H1 (cell line): ENCODE measurements at regions not wholly inside any gene's neighbourhood (a gene's known extent, or its start where the extent isn't known, plus 50 kb on each side); places are given as distances from the start of the nearest gene placed in this dataset.

Experiments
- CTCF ChIA-PET: fragments of 300-600 bp; sonication (Branson Sonifier 250); formaldehyde crosslinking; loops from one replicate; lab custom pipeline; 2021; ENCODE audit not compliant: partially characterized antibody; lab: Charles Lee
- POLR2A ChIA-PET: fragments of 300-600 bp; sonication (Branson Sonifier 250); formaldehyde crosslinking; loops from one replicate; lab custom pipeline; 2021; ENCODE audit warnings: inconsistent platforms; ENCODE audit not compliant: partially characterized antibody; lab: Charles Lee
- DNase-seq, 2 experiments: peaks; one replicate each; pipeline versions ENCODE4 v3.0.0 to v3.0.0-alpha.2; 2010 to 2022; ENCODE audit warnings: low spot score in 2 of 2, low read depth in 1 of 2, mixed read lengths in 1 of 2
- FAIRE-seq: peaks from 2 replicates; lab custom pipeline; 2011; peaks lifted over from hg19 to GRCh38; lab: Jason Lieb, UNC
- H2AFZ ChIP-seq: 2 replicates; pipeline ENCODE4 v1.8.1; 2012; ENCODE audit warnings: low read length, inconsistent platforms
- H2AK5ac ChIP-seq: 2 replicates; pipeline ENCODE4 v1.6.1; 2013; ENCODE audit warnings: low read depth, low read length
- H2BK120ac ChIP-seq: replicated peaks from 2 replicates; pipeline ENCODE3; 2013; ENCODE audit warnings: low read depth, low read length, inconsistent platforms
- H2BK12ac ChIP-seq: 2 replicates; pipeline ENCODE4 v1.6.1; 2013; ENCODE audit warnings: low read depth, low read length
- H2BK15ac ChIP-seq: 2 replicates; pipeline ENCODE4 v1.6.1; 2013; ENCODE audit warnings: low read length
- H2BK20ac ChIP-seq: 2 replicates; pipeline ENCODE4 v1.6.1; 2013; ENCODE audit warnings: low read length
- H2BK5ac ChIP-seq: 2 replicates; pipeline ENCODE4 v1.6.1; 2013; ENCODE audit warnings: low read depth, low read length
- H3K14ac ChIP-seq: 2 replicates; pipeline ENCODE4 v1.6.1; 2013; ENCODE audit warnings: inconsistent platforms; ENCODE audit not compliant: insufficient read length
- H3K18ac ChIP-seq: 2 replicates; pipeline ENCODE4 v1.6.1; 2013; ENCODE audit warnings: low read length; ENCODE audit errors: extremely low read depth
- H3K23ac ChIP-seq: 2 replicates; pipeline ENCODE4 v1.6.1; 2013; ENCODE audit warnings: inconsistent platforms; ENCODE audit not compliant: insufficient read length
- H3K23me2 ChIP-seq: 2 replicates; pipeline ENCODE4 v1.6.1; 2013; ENCODE audit warnings: low read depth, low read length
- H3K27ac ChIP-seq: 2 replicates; pipeline ENCODE4 v1.6.1; 2011; ENCODE audit warnings: low read depth, low read length, inconsistent platforms
- H3K27me3 ChIP-seq, 4 experiments: replicated peaks in 1 of 4; 1 replicate in 1 of 4; 2 replicates in 3 of 4; pipeline versions ENCODE4 v1.6.1 to v1.8.1; 2011 to 2013; ENCODE audit warnings: low read length in 3 of 4, mild to moderate bottlenecking in 3 of 4, inconsistent platforms in 2 of 4, mixed read lengths in 2 of 4, moderate library complexity in 1 of 4; ENCODE audit not compliant: control insufficient read depth in 3 of 4, insufficient read depth in 3 of 4; ENCODE audit errors: extremely low read depth in 1 of 4
- H3K36me3 ChIP-seq, 4 experiments: 2 replicates each; pipeline versions ENCODE4 v1.6.1 to v1.8.1; 2011 to 2013; ENCODE audit warnings: mild to moderate bottlenecking in 4 of 4, low read length in 3 of 4, moderate library complexity in 2 of 4, control low read depth in 1 of 4, inconsistent platforms in 1 of 4; ENCODE audit not compliant: insufficient read depth in 4 of 4, control insufficient read depth in 2 of 4
- H3K4ac ChIP-seq: replicated peaks from 2 replicates; pipeline ENCODE3; 2013; ENCODE audit warnings: low read length, low read depth, mixed read lengths, inconsistent platforms; ENCODE audit not compliant: insufficient read length
- H3K4me1 ChIP-seq, 4 experiments: replicated peaks in 1 of 4; 1 replicate in 1 of 4; 2 replicates in 3 of 4; pipeline versions ENCODE4 v1.6.1 to v1.8.1; 2011 to 2013; ENCODE audit warnings: low read length in 3 of 4, inconsistent platforms in 2 of 4, mixed read lengths in 1 of 4; ENCODE audit not compliant: insufficient read depth in 4 of 4, control insufficient read depth in 3 of 4
- H3K4me2 ChIP-seq, 2 experiments: 2 replicates each; pipeline versions ENCODE4 v1.6.1 to v1.8.1; 2011 to 2013; ENCODE audit warnings: low read depth in 2 of 2, low read length in 2 of 2, control low read depth in 1 of 2, inconsistent platforms in 1 of 2, mild to moderate bottlenecking in 1 of 2; ENCODE audit not compliant: insufficient read depth in 1 of 2
- H3K4me3 ChIP-seq, 4 experiments: fragments of 200-600, 300-600 bp in 1 of 4; sonication (generic), shearing (Covaris generic), sonication (Bioruptor Twin) in 1 of 4; 2 replicates each; pipeline versions ENCODE4 v1.5.1 to v1.8.1; 2011 to 2016; ENCODE audit warnings: low read length in 4 of 4, low read depth in 3 of 4, control low read depth in 2 of 4, inconsistent platforms in 2 of 4, mild to moderate bottlenecking in 2 of 4, mixed read lengths in 1 of 4, moderate library complexity in 1 of 4; ENCODE audit not compliant: insufficient read depth in 2 of 4; ENCODE audit errors: extremely low read depth in 1 of 4
- H3K56ac ChIP-seq: replicated peaks from 2 replicates; pipeline ENCODE3; 2013; ENCODE audit warnings: low read depth, mild to moderate bottlenecking, mixed read lengths, low read length, inconsistent platforms; ENCODE audit not compliant: insufficient read length
- H3K79me1 ChIP-seq: 2 replicates; pipeline ENCODE4 v1.6.1; 2013; ENCODE audit warnings: low read depth, low read length, control low read depth
- H3K79me2 ChIP-seq, 2 experiments: 2 replicates each; pipeline versions ENCODE4 v1.6.1 to v1.8.1; 2012 to 2013; ENCODE audit warnings: low read length in 2 of 2, mild to moderate bottlenecking in 2 of 2, inconsistent platforms in 1 of 2; ENCODE audit not compliant: insufficient read depth in 2 of 2, control insufficient read depth in 1 of 2
- H3K9ac ChIP-seq, 4 experiments: replicated peaks in 1 of 4; 1 replicate in 1 of 4; 2 replicates in 3 of 4; pipeline versions ENCODE4 v1.6.1 to v1.8.1; 2011 to 2013; ENCODE audit warnings: low read depth in 3 of 4, low read length in 3 of 4, control low read depth in 2 of 4, mild to moderate bottlenecking in 2 of 4, moderate library complexity in 2 of 4, inconsistent platforms in 1 of 4; ENCODE audit errors: extremely low read depth in 1 of 4
- H3K9me3 ChIP-seq, 2 experiments: 2 replicates each; pipeline versions ENCODE4 v1.6.1 to v1.8.1; 2012 to 2013; ENCODE audit warnings: mild to moderate bottlenecking in 2 of 2, moderate library complexity in 2 of 2, control low read depth in 1 of 2, inconsistent platforms in 1 of 2, low read depth in 1 of 2, low read length in 1 of 2, mixed read lengths in 1 of 2; ENCODE audit not compliant: insufficient read depth in 2 of 2
- H4K20me1 ChIP-seq, 2 experiments: replicated peaks in 1 of 2; 2 replicates each; pipeline versions ENCODE3 to v1.8.1; 2011 to 2013; ENCODE audit warnings: inconsistent platforms in 2 of 2, low read length in 2 of 2, mild to moderate bottlenecking in 1 of 2; ENCODE audit not compliant: insufficient read depth in 2 of 2, control insufficient read depth in 1 of 2
- H4K5ac ChIP-seq: 2 replicates; pipeline ENCODE4 v1.6.1; 2013; ENCODE audit warnings: low read length, low read depth, mixed read lengths, inconsistent platforms; ENCODE audit not compliant: insufficient read length
- H4K8ac ChIP-seq: 2 replicates; pipeline ENCODE4 v1.8.0; 2013; ENCODE audit warnings: mild to moderate bottlenecking, moderate library complexity, low read length, inconsistent platforms; ENCODE audit not compliant: insufficient read depth; ENCODE audit errors: extremely low read depth
- H4K91ac ChIP-seq: replicated peaks from 2 replicates; pipeline ENCODE3; 2013; ENCODE audit warnings: low read length, mixed read lengths, inconsistent platforms; ENCODE audit not compliant: insufficient read length
- BCL11A ChIP-seq, 2 experiments: IDR thresholded peaks; one replicate each; pipeline ENCODE4 v1.6.1; 2011; ENCODE audit warnings: low read depth in 2 of 2, low read length in 2 of 2, mild to moderate bottlenecking in 2 of 2
- CBX5 ChIP-seq: fragments of 300-800, 300-1000 bp; sonication (generic); IDR thresholded peaks from 2 replicates; pipeline ENCODE4 v1.7.1; 2016; ENCODE audit warnings: antibody characterized with exemption, low read length, low read depth
- CTBP2 ChIP-seq: IDR thresholded peaks from 2 replicates; pipeline ENCODE4 v1.7.0; 2011; ENCODE audit warnings: borderline replicate concordance, mild to moderate bottlenecking, moderate library complexity, mixed read lengths, low read length; ENCODE audit not compliant: insufficient read depth, insufficient read length
- HDAC6 ChIP-seq: IDR thresholded peaks from one replicate; pipeline ENCODE4 v1.7.1; 2012; ENCODE audit warnings: low read depth, mild to moderate bottlenecking, inconsistent platforms, low read length, moderate library complexity
- KDM4A ChIP-seq: IDR thresholded peaks from one replicate; pipeline ENCODE4 v1.7.1; 2012; ENCODE audit warnings: low read depth, mild to moderate bottlenecking, moderate library complexity, low read length, inconsistent platforms; ENCODE audit not compliant: severe bottlenecking
- SIN3A ChIP-seq, 2 experiments: IDR thresholded peaks in 1 of 2; conservative IDR thresholded peaks in 1 of 2; 2 replicates each; pipeline ENCODE4 v1.6.1; 2011 to 2012; ENCODE audit warnings: low read length in 2 of 2, improper control_type of control experiment in 1 of 2, low read depth in 1 of 2, mild to moderate bottlenecking in 1 of 2
- TBP ChIP-seq: IDR thresholded peaks from 2 replicates; pipeline ENCODE4 v1.6.1; 2011; ENCODE audit warnings: low read depth, low read length, improper control_type of control experiment
- WGBS, 2 experiments: shearing (Covaris generic) in 1 of 2; methylation state at CpG; one replicate each; pipeline versions ENCODE4 v1.1.6 to v1.1.7; 2013 to 2015; ENCODE audit warnings: low lambda C conversion rate in 2 of 2, mixed read lengths in 2 of 2, inconsistent platforms in 1 of 2, low coverage in 1 of 2, missing lambda C conversion rate in 1 of 2; ENCODE audit not compliant: insufficient replicate concordance in 2 of 2, insufficient coverage in 1 of 2, insufficient read length in 1 of 2; ENCODE audit errors: extremely low coverage in 1 of 2, missing lambda C conversion rate in 1 of 2; 5-methylcytosine and 5-hydroxymethylcytosine counted together
- TF ChIP-seq, protein P1 (sequence below): IDR thresholded peaks from 2 replicates; pipeline ENCODE4 v1.6.1; 2011; ENCODE audit warnings: low read depth, mild to moderate bottlenecking, low read length; ENCODE audit not compliant: insufficient read depth

DNA sequence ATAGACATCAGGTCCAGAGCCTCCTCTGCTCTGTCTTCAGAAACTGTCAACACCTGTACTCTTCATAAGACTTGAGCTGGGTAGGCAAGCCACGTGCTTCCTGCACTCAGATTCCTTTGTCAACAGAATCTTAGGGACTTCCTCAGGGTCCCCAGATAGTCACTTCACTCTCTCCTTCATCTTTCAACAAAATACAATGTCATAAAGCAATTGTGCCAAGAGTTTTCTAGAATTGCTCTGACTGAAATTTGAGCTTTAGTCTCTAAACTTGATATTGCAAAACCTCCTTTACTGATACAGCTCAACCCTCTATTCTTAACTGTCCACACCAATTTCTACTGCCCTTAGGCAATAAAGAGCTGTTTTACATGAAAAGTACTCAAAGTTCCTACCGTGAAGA is 179.9 kb downstream of the IRS2 start:
- no peak overlapping the region for H4K91ac ChIP-seq
- no peak overlapping the region for H3K4me2 ChIP-seq
- no peak overlapping the region for H2BK12ac ChIP-seq
- no peaks in the 10 kb centered on the region for H3K23me2 ChIP-seq
- no peak overlapping the region for H3K4ac ChIP-seq
- 45% methylated on average over 2 of the region's 2 CpGs; no CpG with 5 or more reads in 1 of the 2 experiments for WGBS, 2 experiments
- no peaks in the 10 kb centered on the region for H3K27me3 ChIP-seq
- no peaks in the 10 kb centered on the region for H3K36me3 ChIP-seq
- H2AK5ac ChIP-seq: no peak overlapping the region
- no peak overlapping the region for H2BK5ac ChIP-seq
- FAIRE-seq (no peak), DNase-seq (no peak)
- no peak overlapping the region for H3K14ac ChIP-seq
- no peak overlapping the region for H3K27ac ChIP-seq
- H3K4me3 ChIP-seq: no peak overlapping the region
- no peaks in the 10 kb centered on the region; a peak in 1 of 7 replicates for H3K4me1 ChIP-seq
- H3K79me2 ChIP-seq: no peaks in the 10 kb centered on the region
- no peak overlapping the region for H2BK20ac ChIP-seq
- no peak overlapping the region for H2BK15ac ChIP-seq
- ChIA-PET POLR2A (no interaction called here), CTCF (interaction anchor here (1.2 kb wide), 1 partner anchor 13 kb away, joined by 3 read pairs; no protein-coding TSS in a partner anchor)
- no peaks in the 10 kb centered on the region for H3K79me1 ChIP-seq
- no peak overlapping the region for H4K8ac ChIP-seq
- H2AFZ ChIP-seq: no peak overlapping the region
- no peaks in the 10 kb centered on the region for H3K9me3 ChIP-seq
- no peak overlapping the region for H3K18ac ChIP-seq
- H4K5ac ChIP-seq: no peak overlapping the region
- no peak overlapping the region for H3K9ac ChIP-seq
- no peak overlapping the region for H2BK120ac ChIP-seq
- H3K56ac ChIP-seq: no peak overlapping the region
- H4K20me1 ChIP-seq: no peaks in the 10 kb centered on the region
- H3K23ac ChIP-seq: no peak overlapping the region
- TF ChIP-seq HDAC6 (no peak), CBX5 (no peak), SIN3A (conservative IDR thresholded peaks at IDR 0.05 in 1 of 2, IDR thresholded peaks at IDR 0.05 in 1 of 2; ENCODE audit: low read depth in 1 of 2, low read length in 2 of 2) (no peak), TBP (no peak), BCL11A (IDR thresholded peaks at IDR 0.05; ENCODE audit: low read depth in 2 of 2, low read length in 2 of 2) (no peak), KDM4A (no peak), CTBP2 (no peak)
- TF ChIP-seq, protein P1, sequence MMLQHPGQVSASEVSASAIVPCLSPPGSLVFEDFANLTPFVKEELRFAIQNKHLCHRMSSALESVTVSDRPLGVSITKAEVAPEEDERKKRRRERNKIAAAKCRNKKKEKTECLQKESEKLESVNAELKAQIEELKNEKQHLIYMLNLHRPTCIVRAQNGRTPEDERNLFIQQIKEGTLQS: no peak
